PC-3 (cell line): ENCODE measurements at regions not wholly inside any gene's neighbourhood (a gene's known extent, or its start where the extent isn't known, plus 50 kb on each side); places are given as distances from the start of the nearest gene placed in this dataset.

ENCODE experiments used
- ATAC-seq: fragments of 200-7000 bp; cut with Tn5 transposase; 2 replicates; pipeline ENCODE4 v1.9.1; 2020; ENCODE audit warnings: mild to moderate bottlenecking, moderate library complexity
- BruUV-seq: library from RNA; stranded (reverse); fragments of 400-500 nt; replicated peaks from 2 replicates; lab custom pipeline; 2021; lab: Mats Ljungman, UMichigan
- CTCF ChIA-PET: fragments of 300-600 bp; sonication (Branson Sonifier 250); formaldehyde crosslinking; loops from one replicate; lab custom pipeline; 2022; ENCODE audit warnings: antibody characterized with exemption; lab: Charles Lee
- POLR2A ChIA-PET: fragments of 300-600 bp; sonication (Branson Sonifier 250); formaldehyde crosslinking; loops from one replicate; lab custom pipeline; 2022; ENCODE audit warnings: antibody characterized with exemption; ENCODE audit not compliant: unreplicated experiment; lab: Charles Lee
- DNase-seq: peaks from one replicate; pipeline ENCODE4 v3.0.0-alpha.2; 2015
- H2AFZ ChIP-seq: fragments of 300-600 bp; sonication (generic); 2 replicates; pipeline ENCODE4 v1.6.0; 2016; ENCODE audit warnings: antibody characterized with exemption, low read length
- H3F3A ChIP-seq: fragments of 300-600 bp; sonication (generic); one replicate; pipeline ENCODE4 v1.6.0; 2017; ENCODE audit warnings: antibody characterized with exemption, low read length, control low read depth, mild to moderate bottlenecking; ENCODE audit not compliant: unreplicated experiment
- H3K27ac ChIP-seq: fragments of 300-600 bp; sonication (generic); 2 replicates; pipeline ENCODE4 v1.5.1; 2016; ENCODE audit warnings: mild to moderate bottlenecking, low read length
- H3K27me3 ChIP-seq: fragments of 300-600 bp; sonication (generic); 2 replicates; pipeline ENCODE4 v1.6.1; 2016; ENCODE audit warnings: low read length, mixed read lengths
- H3K36me3 ChIP-seq: fragments of 300-600 bp; sonication (generic); 2 replicates; pipeline ENCODE4 v1.6.1; 2016; ENCODE audit warnings: low read depth, mixed run types, low read length, mixed read lengths
- H3K4me1 ChIP-seq: fragments of 300-600 bp; sonication (generic); 2 replicates; pipeline ENCODE4 v1.5.1; 2016; ENCODE audit warnings: low read length; ENCODE audit not compliant: insufficient read depth
- H3K4me2 ChIP-seq: fragments of 300-600 bp; sonication (generic); 2 replicates; pipeline ENCODE4 v1.6.0; 2016; ENCODE audit warnings: low read length
- H3K4me3 ChIP-seq: fragments of 300-600 bp; sonication (generic); 2 replicates; pipeline ENCODE4 v1.5.1; 2016; ENCODE audit warnings: mild to moderate bottlenecking, low read length, mixed read lengths
- H3K79me2 ChIP-seq: fragments of 300-600 bp; sonication (generic); 2 replicates; pipeline ENCODE4 v1.6.1; 2017; ENCODE audit warnings: low read length, mixed read lengths
- H3K9ac ChIP-seq: fragments of 300-600 bp; sonication (generic); 2 replicates; pipeline ENCODE4 v1.6.0; 2016; ENCODE audit warnings: mild to moderate bottlenecking, low read length
- H3K9me2 ChIP-seq: fragments of 300-600 bp; sonication (generic); replicated peaks from 2 replicates; pipeline ENCODE4 v1.6.1; 2016; ENCODE audit warnings: mixed run types, low read length, mixed read lengths
- H3K9me3 ChIP-seq: fragments of 300-600 bp; sonication (generic); 2 replicates; pipeline ENCODE4 v1.6.1; 2016; ENCODE audit warnings: low read length, mixed read lengths
- H4K20me1 ChIP-seq: fragments of 300-600 bp; sonication (generic); 2 replicates; pipeline ENCODE4 v1.6.1; 2016; ENCODE audit warnings: low read length, mixed read lengths
- EZH2 ChIP-seq: fragments of 300-600 bp; sonication (generic); IDR thresholded peaks from one replicate; pipeline ENCODE4 v1.6.1; 2017; ENCODE audit warnings: antibody characterized with exemption, mild to moderate bottlenecking, low read length; ENCODE audit not compliant: unreplicated experiment
- EZH2phosphoT487 ChIP-seq: fragments of 300-600 bp; sonication (generic); IDR thresholded peaks from 2 replicates; pipeline ENCODE4 v1.6.1; 2018; ENCODE audit warnings: mild to moderate bottlenecking, antibody characterized with exemption, low read length, borderline replicate concordance
- intact Hi-C: fragments of 100-400 bp; cut with micrococcal nuclease; formaldehyde crosslinking; loops from 2 replicates; pipeline ENCODE4 v1.9.0; 2023
- TF ChIP-seq, protein P1 (sequence below): fragments of 300-600 bp; sonication (generic); conservative IDR thresholded peaks from 2 replicates; pipeline ENCODE4 v1.5.1; 2017; ENCODE audit warnings: antibody characterized with exemption, low read depth, mild to moderate bottlenecking, low read length

DNA sequence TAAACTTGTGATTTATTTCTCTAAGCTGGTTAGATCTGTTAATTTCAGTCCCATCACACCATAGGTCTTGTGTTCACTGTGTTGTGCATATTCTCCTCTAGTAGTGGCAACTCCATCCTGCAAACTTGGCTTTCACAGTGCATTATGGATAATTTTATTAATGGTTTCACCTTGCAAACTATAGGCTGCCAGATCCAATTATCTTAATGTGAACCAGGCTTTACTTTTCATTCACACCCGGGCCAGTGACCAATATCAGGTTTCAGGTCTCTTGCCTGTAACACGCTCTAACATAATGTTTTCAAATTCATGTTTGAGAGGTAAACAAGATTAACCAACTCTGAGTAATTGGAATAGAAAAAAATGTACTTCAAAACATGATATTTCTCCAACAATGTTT is 1293.0 kb downstream of the REEP3 start:
- Histone ChIP-seq H3K9me2 (no peaks in the 10 kb centered on the region), H3K9me3 (peaks cover 3% of the 10 kb centered on the region; the same call in 1 of the 2 replicates), H4K20me1 (no peaks in the 10 kb centered on the region), H3K9ac (no peak overlapping the region), H3F3A (no peaks in the 10 kb centered on the region), H2AFZ (no peak overlapping the region), H3K79me2 (no peaks in the 10 kb centered on the region), H3K27ac (no peak overlapping the region), H3K4me2 (no peak overlapping the region), H3K4me3 (no peak overlapping the region), H3K36me3 (no peaks in the 10 kb centered on the region), H3K27me3 (no peaks in the 10 kb centered on the region), H3K4me1 (peaks cover 10% of the 10 kb centered on the region)
- POLR2A ChIA-PET, result no interaction called here
- BruUV-seq, result no TSS peak
- CTCF ChIA-PET, result no interaction called here
- TF ChIP-seq, protein P1, sequence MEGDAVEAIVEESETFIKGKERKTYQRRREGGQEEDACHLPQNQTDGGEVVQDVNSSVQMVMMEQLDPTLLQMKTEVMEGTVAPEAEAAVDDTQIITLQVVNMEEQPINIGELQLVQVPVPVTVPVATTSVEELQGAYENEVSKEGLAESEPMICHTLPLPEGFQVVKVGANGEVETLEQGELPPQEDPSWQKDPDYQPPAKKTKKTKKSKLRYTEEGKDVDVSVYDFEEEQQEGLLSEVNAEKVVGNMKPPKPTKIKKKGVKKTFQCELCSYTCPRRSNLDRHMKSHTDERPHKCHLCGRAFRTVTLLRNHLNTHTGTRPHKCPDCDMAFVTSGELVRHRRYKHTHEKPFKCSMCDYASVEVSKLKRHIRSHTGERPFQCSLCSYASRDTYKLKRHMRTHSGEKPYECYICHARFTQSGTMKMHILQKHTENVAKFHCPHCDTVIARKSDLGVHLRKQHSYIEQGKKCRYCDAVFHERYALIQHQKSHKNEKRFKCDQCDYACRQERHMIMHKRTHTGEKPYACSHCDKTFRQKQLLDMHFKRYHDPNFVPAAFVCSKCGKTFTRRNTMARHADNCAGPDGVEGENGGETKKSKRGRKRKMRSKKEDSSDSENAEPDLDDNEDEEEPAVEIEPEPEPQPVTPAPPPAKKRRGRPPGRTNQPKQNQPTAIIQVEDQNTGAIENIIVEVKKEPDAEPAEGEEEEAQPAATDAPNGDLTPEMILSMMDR, result no peak
- TF ChIP-seq EZH2phosphoT487, result no peak
- ATAC-seq (no peak), DNase-seq (no peak)
- intact Hi-C loops, result no loop called here

DNA sequence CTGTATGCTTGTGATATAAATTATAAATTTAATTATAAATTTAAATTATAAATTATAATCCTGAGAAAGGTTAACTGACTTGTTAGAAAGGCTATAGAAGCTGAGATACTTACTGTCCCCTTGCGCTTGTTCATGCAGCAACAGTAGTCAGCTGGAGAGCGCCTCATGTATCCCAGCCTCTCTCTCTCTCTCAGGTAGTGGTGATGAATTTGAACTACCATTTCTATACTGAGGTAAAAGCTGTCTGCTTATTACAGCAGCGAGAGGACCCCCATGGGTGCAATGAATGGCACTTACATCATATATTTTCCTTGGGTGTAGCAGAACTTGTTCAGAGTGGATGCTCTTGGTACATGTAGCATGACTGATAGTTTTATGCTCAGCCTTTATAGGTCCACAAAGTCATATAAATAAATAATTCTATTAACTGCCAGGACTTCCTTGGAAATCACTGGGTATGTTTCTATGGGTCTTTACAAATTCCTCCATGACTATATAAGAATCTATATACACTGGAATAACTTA is 1308.7 kb downstream of the REEP3 start:
- no peaks in the 10 kb centered on the region for H4K20me1 ChIP-seq
- no peak overlapping the region for H2AFZ ChIP-seq
- TF ChIP-seq EZH2phosphoT487 (no peak), EZH2 (no peak)
- TF ChIP-seq, protein P1, result no peak
- H3K4me1 ChIP-seq, result no peaks in the 10 kb centered on the region
- ATAC-seq (no peak), DNase-seq (no peak)
- POLR2A ChIA-PET, result no interaction called here
- no peak overlapping the region for H3K4me3 ChIP-seq
- H3K79me2 ChIP-seq, result no peaks in the 10 kb centered on the region
- no peaks in the 10 kb centered on the region for H3K36me3 ChIP-seq
- H3K9me2 ChIP-seq, result no peaks in the 10 kb centered on the region
- CTCF ChIA-PET, result no interaction called here
- H3K27ac ChIP-seq, result no peak overlapping the region
- no peaks in the 10 kb centered on the region for H3K27me3 ChIP-seq
- intact Hi-C loops, result no loop called here
- no peaks in the 10 kb centered on the region for H3F3A ChIP-seq
- H3K4me2 ChIP-seq, result no peak overlapping the region
- no peaks in the 10 kb centered on the region for H3K9me3 ChIP-seq
- no peak overlapping the region for H3K9ac ChIP-seq
- BruUV-seq, result no TSS peak

DNA sequence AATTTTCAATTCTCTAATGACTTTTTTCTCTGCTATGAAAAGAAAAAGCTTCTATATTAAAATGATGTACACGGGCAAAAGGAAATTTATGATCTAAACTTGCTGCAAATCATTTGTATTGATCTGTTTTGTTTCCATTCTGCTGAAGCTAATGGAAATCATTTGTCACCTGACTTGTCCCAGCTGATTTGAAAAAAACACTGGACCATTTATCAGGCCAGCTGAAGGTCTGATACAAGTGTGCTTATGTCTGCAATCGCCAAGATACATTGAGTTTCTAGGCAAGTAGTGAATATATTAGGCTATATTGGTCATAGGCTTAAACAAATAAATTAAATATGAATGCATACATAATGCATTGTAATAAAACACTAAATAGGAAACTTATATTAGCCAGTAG is 1309.7 kb downstream of the REEP3 start:
- POLR2A ChIA-PET, result no interaction called here
- Histone ChIP-seq H3K9ac (no peak overlapping the region), H3K36me3 (no peaks in the 10 kb centered on the region), H3K4me2 (no peak overlapping the region), H3K9me2 (no peaks in the 10 kb centered on the region), H3K9me3 (no peaks in the 10 kb centered on the region), H3K4me3 (no peak overlapping the region), H3K27ac (no peak overlapping the region), H4K20me1 (no peaks in the 10 kb centered on the region), H3K79me2 (no peaks in the 10 kb centered on the region), H3K27me3 (no peaks in the 10 kb centered on the region), H3F3A (no peaks in the 10 kb centered on the region), H3K4me1 (no peaks in the 10 kb centered on the region), H2AFZ (no peak overlapping the region)
- intact Hi-C loops, result no loop called here
- TF ChIP-seq, protein P1, result no peak
- no peak for TF ChIP-seq EZH2
- TF ChIP-seq EZH2phosphoT487, result no peak
- BruUV-seq, result no TSS peak
- CTCF ChIA-PET, result no interaction called here
- DNase-seq (no peak), ATAC-seq (peak; percentile 48; the same call in 1 of the 2 replicates)
